ENCODE measurements at regions not wholly inside any gene's neighbourhood (a gene's known extent, or its start where the extent isn't known, plus 50 kb on each side); places are given as distances from the start of the nearest gene placed in this dataset.

DNA sequence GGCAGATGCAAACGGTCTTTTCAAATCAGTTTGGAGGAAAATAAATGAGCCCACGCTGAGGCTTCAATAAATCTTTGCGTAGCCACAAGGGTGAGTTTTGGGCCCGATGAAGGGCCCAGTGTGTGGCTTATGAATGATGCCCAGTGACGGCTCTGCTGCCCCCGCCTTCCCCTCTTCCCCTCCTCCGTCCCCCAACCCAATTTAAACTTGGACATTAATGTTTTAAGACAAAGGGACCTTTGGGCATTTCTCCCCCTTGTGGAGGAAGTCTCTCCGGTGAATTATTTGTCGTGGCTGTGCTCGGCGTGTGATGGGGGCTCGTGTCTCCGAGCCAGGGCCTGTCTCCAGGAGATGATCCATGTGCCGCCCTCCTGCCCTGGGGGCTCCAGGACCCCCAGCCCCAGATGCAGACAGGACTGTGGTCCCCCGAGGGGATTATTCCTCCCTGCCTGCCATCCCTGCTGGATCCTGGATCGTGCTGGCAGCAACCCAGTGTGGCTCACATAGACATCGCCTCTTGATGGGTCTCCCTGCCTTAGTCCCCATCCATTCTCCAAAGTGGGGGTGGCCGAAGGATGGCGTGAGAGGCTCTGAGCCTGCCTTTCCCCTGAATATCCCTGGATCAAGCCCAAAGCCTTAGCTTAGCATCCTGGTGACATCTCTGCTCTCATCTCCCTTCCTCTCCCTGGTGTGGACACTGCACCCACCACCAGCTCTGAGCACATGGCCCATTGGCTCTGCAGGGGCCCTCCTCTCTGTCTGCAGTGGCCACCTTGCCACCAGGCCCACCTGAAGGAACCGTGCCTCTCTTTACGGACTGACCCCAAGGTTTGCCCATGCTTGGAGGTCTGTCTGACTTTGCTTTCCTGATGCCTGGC, 56.4 kb downstream of the SMIM38 start:
- Histone ChIP-seq H3K9ac (ENCODE audit: low read depth in 1 of 3, low read length in 3 of 3) (no peak overlapping the region), H3K4me3 (ENCODE audit: low read length in 3 of 3) (no peak overlapping the region), H3K4me1 (ENCODE audit: control insufficient read depth in 3 of 3, insufficient read depth in 3 of 3, low read length in 3 of 3) (no peaks in the 10 kb centered on the region), H3K36me3 (ENCODE audit: control insufficient read depth in 3 of 3, insufficient read depth in 3 of 3, low read length in 3 of 3) (no peaks in the 10 kb centered on the region), H3K27ac (ENCODE audit: low read depth, low read length) (no peak overlapping the region), H3K27me3 (ENCODE audit: control insufficient read depth in 3 of 3, insufficient read depth in 3 of 3, low read length in 3 of 3) (peaks cover 0 to 26% (median 25%) of the 10 kb centered on the region in 3 donors), H3K9me3 (ENCODE audit: control insufficient read depth in 3 of 3, low read length in 3 of 3) (no peaks in the 10 kb centered on the region)

DNA sequence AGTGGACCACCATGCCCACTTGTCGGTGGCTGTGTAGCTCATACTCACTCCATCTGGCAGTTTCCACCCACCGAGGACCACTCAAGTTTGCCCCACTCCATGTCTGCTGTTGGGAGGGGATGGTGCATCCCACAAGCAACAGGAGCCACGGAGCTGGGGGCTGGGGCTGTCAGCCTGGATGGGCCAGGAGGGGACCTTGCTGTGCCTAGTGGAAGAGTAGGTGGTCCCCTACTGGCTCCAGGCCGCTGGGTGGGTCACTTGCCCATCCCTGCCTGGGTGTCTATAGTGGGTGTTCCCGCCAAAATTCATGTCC, 57.0 kb downstream of the SMIM38 start:
- no peak overlapping the region for H3K4me3 ChIP-seq (ENCODE audit: low read length in 3 of 3)
- no peak overlapping the region for H3K27ac ChIP-seq (ENCODE audit: low read depth, low read length)
- no peaks in the 10 kb centered on the region for H3K9me3 ChIP-seq (ENCODE audit: control insufficient read depth in 3 of 3, low read length in 3 of 3)
- peaks cover 0 to 26% (median 25%) of the 10 kb centered on the region in 3 donors for H3K27me3 ChIP-seq (ENCODE audit: control insufficient read depth in 3 of 3, insufficient read depth in 3 of 3, low read length in 3 of 3)
- no peaks in the 10 kb centered on the region for H3K4me1 ChIP-seq (ENCODE audit: control insufficient read depth in 3 of 3, insufficient read depth in 3 of 3, low read length in 3 of 3)
- no peak overlapping the region for H3K9ac ChIP-seq (ENCODE audit: low read depth in 1 of 3, low read length in 3 of 3)
- H3K36me3 ChIP-seq (ENCODE audit: control insufficient read depth in 3 of 3, insufficient read depth in 3 of 3, low read length in 3 of 3), result no peaks in the 10 kb centered on the region

- H3K9ac ChIP-seq (ENCODE audit: low read depth in 1 of 3, low read length in 3 of 3), result no peak overlapping the region
These were observed 57.6 kb downstream of the SMIM38 start for GRCh38 chr11:69213316-69213715.

DNA sequence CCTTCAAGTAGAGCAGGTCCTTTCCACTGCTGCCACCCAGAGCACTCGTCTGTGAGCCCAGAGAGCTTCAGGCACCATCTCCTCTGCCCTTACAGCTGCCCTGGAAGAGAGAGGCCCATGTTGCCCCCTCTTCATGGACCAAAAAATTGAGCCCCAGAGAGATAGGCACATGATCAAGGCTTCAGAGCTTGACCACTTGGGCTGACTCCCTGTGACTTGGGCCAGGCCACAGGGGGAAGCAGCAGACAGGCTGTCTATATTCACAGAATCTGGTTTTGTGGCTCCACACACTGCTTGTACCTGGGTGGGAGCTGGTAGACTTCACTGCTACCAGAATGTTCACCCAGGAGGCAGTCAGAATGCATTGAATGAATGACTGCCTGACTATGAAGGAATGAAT, 58.2 kb downstream of the SMIM38 start:
- Histone ChIP-seq H3K4me3 (ENCODE audit: low read length in 3 of 3) (no peak overlapping the region), H3K27ac (ENCODE audit: low read depth, low read length) (no peak overlapping the region), H3K4me1 (ENCODE audit: control insufficient read depth in 3 of 3, insufficient read depth in 3 of 3, low read length in 3 of 3) (no peaks in the 10 kb centered on the region), H3K9me3 (ENCODE audit: control insufficient read depth in 3 of 3, low read length in 3 of 3) (no peaks in the 10 kb centered on the region), H3K27me3 (ENCODE audit: control insufficient read depth in 3 of 3, insufficient read depth in 3 of 3, low read length in 3 of 3) (peaks cover 0 to 24% (median 24%) of the 10 kb centered on the region in 3 donors), H3K36me3 (ENCODE audit: control insufficient read depth in 3 of 3, insufficient read depth in 3 of 3, low read length in 3 of 3) (no peaks in the 10 kb centered on the region), H3K9ac (ENCODE audit: low read depth in 1 of 3, low read length in 3 of 3) (no peak overlapping the region)

More at GRCh38 chr11:69213316-69213715, 57.6 kb downstream of the SMIM38 start:
- Histone ChIP-seq H3K9me3 (ENCODE audit: control insufficient read depth in 3 of 3, low read length in 3 of 3) (no peaks in the 10 kb centered on the region), H3K4me1 (ENCODE audit: control insufficient read depth in 3 of 3, insufficient read depth in 3 of 3, low read length in 3 of 3) (no peaks in the 10 kb centered on the region), H3K27me3 (ENCODE audit: control insufficient read depth in 3 of 3, insufficient read depth in 3 of 3, low read length in 3 of 3) (peaks cover 0 to 27% (median 25%) of the 10 kb centered on the region in 3 donors), H3K36me3 (ENCODE audit: control insufficient read depth in 3 of 3, insufficient read depth in 3 of 3, low read length in 3 of 3) (no peaks in the 10 kb centered on the region), H3K4me3 (ENCODE audit: low read length in 3 of 3) (no peak overlapping the region), H3K27ac (ENCODE audit: low read depth, low read length) (no peak overlapping the region)

DNA sequence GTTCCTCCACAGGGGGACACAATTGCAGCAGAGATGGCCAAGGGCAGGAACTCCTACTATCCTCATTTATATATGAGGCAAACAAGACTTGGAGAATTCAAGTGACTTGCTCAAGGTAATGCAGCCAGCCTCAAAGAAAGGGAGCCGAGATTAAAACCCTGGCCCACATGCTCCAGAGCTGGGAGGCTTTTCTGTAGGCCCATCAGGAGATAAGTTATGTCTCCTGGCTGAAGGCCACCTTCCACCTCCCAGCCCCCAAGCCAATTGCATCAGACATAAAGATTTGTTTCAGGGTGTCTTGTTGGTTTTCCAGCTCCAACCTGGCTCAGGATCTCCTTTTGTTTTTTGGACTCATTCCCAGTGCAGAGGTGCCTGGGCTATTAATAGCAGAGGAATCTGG, 59.5 kb downstream of the SMIM38 start:
- no peak overlapping the region for H3K4me3 ChIP-seq (ENCODE audit: low read length in 3 of 3)
- no peak overlapping the region for H3K27ac ChIP-seq (ENCODE audit: low read depth, low read length)
- no peaks in the 10 kb centered on the region for H3K4me1 ChIP-seq (ENCODE audit: control insufficient read depth in 3 of 3, insufficient read depth in 3 of 3, low read length in 3 of 3)
- H3K36me3 ChIP-seq (ENCODE audit: control insufficient read depth in 3 of 3, insufficient read depth in 3 of 3, low read length in 3 of 3), result no peaks in the 10 kb centered on the region
- H3K27me3 ChIP-seq (ENCODE audit: control insufficient read depth in 3 of 3, insufficient read depth in 3 of 3, low read length in 3 of 3), result peaks cover 0 to 19% (median 14%) of the 10 kb centered on the region in 3 donors
- H3K9me3 ChIP-seq (ENCODE audit: control insufficient read depth in 3 of 3, low read length in 3 of 3), result no peaks in the 10 kb centered on the region
- no peak overlapping the region for H3K9ac ChIP-seq (ENCODE audit: low read depth in 1 of 3, low read length in 3 of 3)

DNA sequence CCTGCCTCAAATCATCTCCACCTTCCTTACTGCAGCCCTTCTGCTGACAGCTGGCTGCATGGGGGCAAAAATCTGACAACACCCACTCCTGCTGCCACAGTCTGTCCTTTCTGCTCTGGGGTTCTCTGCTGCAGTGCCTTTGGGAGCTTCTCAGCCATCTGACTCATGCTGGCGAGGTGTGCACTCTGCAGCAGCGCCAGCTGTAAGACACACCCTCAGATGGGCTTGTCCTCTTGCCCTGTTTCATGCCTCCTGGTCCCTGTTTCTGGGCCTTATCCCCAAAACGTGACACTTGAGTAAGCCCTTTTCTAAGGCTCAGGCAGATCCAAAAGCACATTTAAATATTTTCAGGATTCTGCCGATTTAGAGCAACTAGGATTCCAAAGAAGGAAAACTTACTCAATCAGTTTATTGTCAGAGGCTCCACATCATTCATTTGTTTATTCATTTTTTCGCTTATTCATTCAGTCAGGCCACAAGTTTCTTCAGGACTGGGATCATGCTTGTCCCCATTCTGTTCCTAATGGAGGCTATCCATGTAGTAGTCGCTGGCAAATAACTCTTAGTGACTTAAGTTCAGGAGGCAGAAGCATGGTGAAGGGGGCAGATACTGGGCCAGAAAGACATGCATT, 60.2 kb downstream of the SMIM38 start:
- Histone ChIP-seq H3K27ac (ENCODE audit: low read depth, low read length) (no peak overlapping the region), H3K9ac (ENCODE audit: low read depth in 1 of 3, low read length in 3 of 3) (no peak overlapping the region), H3K4me1 (ENCODE audit: control insufficient read depth in 3 of 3, insufficient read depth in 3 of 3, low read length in 3 of 3) (no peaks in the 10 kb centered on the region), H3K4me3 (ENCODE audit: low read length in 3 of 3) (no peak overlapping the region), H3K9me3 (ENCODE audit: control insufficient read depth in 3 of 3, low read length in 3 of 3) (no peaks in the 10 kb centered on the region), H3K36me3 (ENCODE audit: control insufficient read depth in 3 of 3, insufficient read depth in 3 of 3, low read length in 3 of 3) (no peaks in the 10 kb centered on the region), H3K27me3 (ENCODE audit: control insufficient read depth in 3 of 3, insufficient read depth in 3 of 3, low read length in 3 of 3) (peaks cover 0 to 19% (median 17%) of the 10 kb centered on the region in 3 donors)

- Histone ChIP-seq H3K27ac (ENCODE audit: low read depth, low read length) (no peak overlapping the region), H3K27me3 (ENCODE audit: control insufficient read depth in 3 of 3, insufficient read depth in 3 of 3, low read length in 3 of 3) (peaks cover 0 to 17% (median 16%) of the 10 kb centered on the region in 3 donors), H3K9me3 (ENCODE audit: control insufficient read depth in 3 of 3, low read length in 3 of 3) (no peaks in the 10 kb centered on the region), H3K4me1 (ENCODE audit: control insufficient read depth in 3 of 3, insufficient read depth in 3 of 3, low read length in 3 of 3) (no peaks in the 10 kb centered on the region), H3K4me3 (ENCODE audit: low read length in 3 of 3) (no peak overlapping the region), H3K36me3 (ENCODE audit: control insufficient read depth in 3 of 3, insufficient read depth in 3 of 3, low read length in 3 of 3) (no peaks in the 10 kb centered on the region), H3K9ac (ENCODE audit: low read depth in 1 of 3, low read length in 3 of 3) (no peak overlapping the region)
These were observed 60.9 kb downstream of the SMIM38 start for GRCh38 chr11:69216647-69217051.

DNA sequence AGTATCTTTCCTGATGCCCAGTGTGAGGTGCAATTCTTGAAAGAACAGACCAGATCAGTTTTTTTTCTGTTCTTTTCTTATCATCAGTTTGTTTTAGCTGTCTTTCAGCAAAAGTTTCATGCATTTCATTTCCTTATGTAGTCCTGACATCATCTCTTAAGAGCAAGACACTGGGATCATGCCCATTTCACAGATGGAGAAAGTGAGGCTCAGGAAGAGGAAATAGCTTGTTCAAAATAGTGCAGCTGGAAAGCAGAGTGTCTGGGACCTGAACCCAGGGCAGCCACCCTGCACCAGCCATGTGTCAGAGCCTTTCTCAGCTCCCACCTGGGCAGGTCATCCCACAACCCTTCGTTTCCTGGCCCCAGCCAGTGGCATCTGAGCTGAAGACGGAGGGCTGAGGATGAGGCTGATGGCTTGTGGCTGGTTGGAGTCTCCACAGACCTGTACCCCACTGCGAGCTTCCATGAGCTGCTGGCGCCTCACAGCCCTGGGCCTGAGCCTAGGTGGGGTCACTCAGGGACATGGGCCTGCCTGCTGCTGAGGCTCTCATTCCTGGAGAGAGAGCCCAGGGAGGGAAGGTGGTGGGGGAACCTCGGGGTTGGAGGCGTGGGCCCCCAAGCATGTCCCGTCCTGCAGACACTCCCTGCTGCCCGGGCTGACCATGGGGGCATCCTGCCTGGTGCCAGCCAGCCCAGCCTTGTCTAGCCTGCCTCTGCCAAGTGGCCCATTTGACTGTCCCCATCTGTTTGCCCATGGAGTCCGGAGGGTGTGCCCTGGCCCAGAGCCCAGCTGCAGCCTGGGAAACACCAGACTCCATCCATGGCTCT, 61.8 kb downstream of the SMIM38 start:
- no peak overlapping the region for H3K4me3 ChIP-seq (ENCODE audit: low read length in 3 of 3)
- no peaks in the 10 kb centered on the region for H3K4me1 ChIP-seq (ENCODE audit: control insufficient read depth in 3 of 3, insufficient read depth in 3 of 3, low read length in 3 of 3)
- H3K27me3 ChIP-seq (ENCODE audit: control insufficient read depth in 3 of 3, insufficient read depth in 3 of 3, low read length in 3 of 3), result peaks cover 0 to 15% (median 10%) of the 10 kb centered on the region in 3 donors
- H3K9ac ChIP-seq (ENCODE audit: low read depth in 1 of 3, low read length in 3 of 3), result peak overlapping the region in 1 of 3 donors; percentile 16
- H3K9me3 ChIP-seq (ENCODE audit: control insufficient read depth in 3 of 3, low read length in 3 of 3), result no peaks in the 10 kb centered on the region
- H3K36me3 ChIP-seq (ENCODE audit: control insufficient read depth in 3 of 3, insufficient read depth in 3 of 3, low read length in 3 of 3), result no peaks in the 10 kb centered on the region
- H3K27ac ChIP-seq (ENCODE audit: low read depth, low read length), result no peak overlapping the region

- Histone ChIP-seq H3K9me3 (ENCODE audit: control insufficient read depth in 3 of 3, low read length in 3 of 3) (no peaks in the 10 kb centered on the region), H3K36me3 (ENCODE audit: control insufficient read depth in 3 of 3, insufficient read depth in 3 of 3, low read length in 3 of 3) (no peaks in the 10 kb centered on the region), H3K27ac (ENCODE audit: low read depth, low read length) (no peak overlapping the region), H3K4me3 (ENCODE audit: low read length in 3 of 3) (no peak overlapping the region), H3K27me3 (ENCODE audit: control insufficient read depth in 3 of 3, insufficient read depth in 3 of 3, low read length in 3 of 3) (peaks cover 0 to 12% (median 8%) of the 10 kb centered on the region in 3 donors), H3K9ac (ENCODE audit: low read depth in 1 of 3, low read length in 3 of 3) (no peak overlapping the region), H3K4me1 (ENCODE audit: control insufficient read depth in 3 of 3, insufficient read depth in 3 of 3, low read length in 3 of 3) (no peaks in the 10 kb centered on the region)
These were observed 62.5 kb downstream of the SMIM38 start for GRCh38 chr11:69218271-69218682.

Data from skeletal muscle tissue (tissue), 3 donors.